Activated T-helper 1 cell treated with anti-CD3 and anti-CD28 coated beads, Interleukin-12 subunit alpha, Interleukin-12 subunit beta, Interleukin-2, Interleukin-4 antibody, amounts not matched to agents 30 ng/mL and 10 ng/mL and 1 ng/mL, durations not matched to agents 14 hours and 24 hours and 36 hours (primary cell): ENCODE measurements at regions not wholly inside any gene's neighbourhood (a gene's known extent, or its start where the extent isn't known, plus 50 kb on each side); places are given as distances from the start of the nearest gene placed in this dataset.
"Not testable (repeated sequence)": the region's sequence is repeated elsewhere in the genome, so short reads cannot be mapped to it uniquely, and the experiment has no call there.

Experiments
- DNase-seq: peaks from one replicate; pipeline ENCODE4 v3.0.0; 2021; ENCODE audit warnings: low spot score
- H3K27ac Mint-ChIP-seq: one replicate; pipeline ENCODE4 v1.8.0; 2021; ENCODE audit warnings: mild to moderate bottlenecking, mixed read lengths
- H3K27me3 Mint-ChIP-seq: one replicate; pipeline ENCODE4 v1.8.0; 2022; ENCODE audit warnings: mild to moderate bottlenecking, moderate library complexity, mixed read lengths; ENCODE audit not compliant: insufficient read depth
- H3K36me3 Mint-ChIP-seq: one replicate; pipeline ENCODE4 v1.8.0; 2021; ENCODE audit warnings: low read depth, mixed read lengths
- H3K4me1 Mint-ChIP-seq: one replicate; pipeline ENCODE4 v1.8.0; 2021; ENCODE audit warnings: low read depth, mixed read lengths
- H3K4me3 Mint-ChIP-seq: one replicate; pipeline ENCODE4 v1.8.0; 2021; ENCODE audit warnings: mild to moderate bottlenecking, moderate library complexity, mixed read lengths
- H3K9me3 Mint-ChIP-seq: one replicate; pipeline ENCODE4 v1.8.0; 2021; ENCODE audit warnings: mixed read lengths
- intact Hi-C: fragments of 100-400 bp; cut with micrococcal nuclease; formaldehyde crosslinking; loops from one replicate; pipeline ENCODE4 v1.15.1; 2024

DNA sequence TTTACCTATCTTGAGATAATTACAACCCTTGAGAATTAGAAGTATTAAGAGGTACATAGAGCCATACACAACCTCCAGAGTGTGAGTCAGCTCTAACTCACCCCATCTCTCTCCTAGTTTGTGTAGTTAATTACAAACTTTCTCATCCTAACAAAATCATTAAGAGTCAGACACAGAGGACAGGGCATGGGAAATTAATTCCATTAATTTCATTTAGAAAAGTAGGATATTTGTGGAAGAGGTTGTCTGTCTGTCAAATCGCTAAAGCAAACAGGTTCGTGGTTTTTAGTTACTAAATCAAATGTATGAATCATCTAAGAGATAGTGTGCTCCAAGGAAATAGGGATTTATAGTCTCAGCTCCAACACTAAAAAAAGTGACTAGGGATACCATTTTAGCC is 1261.4 kb upstream of the TENM4 start:
- no peaks in the 10 kb centered on the region for H3K36me3 Mint-ChIP-seq
- no peak overlapping the region for H3K4me3 Mint-ChIP-seq
- H3K9me3 Mint-ChIP-seq, result peaks cover 3% of the 10 kb centered on the region
- H3K27me3 Mint-ChIP-seq, result no peaks in the 10 kb centered on the region
- intact Hi-C loops, result no loop called here
- no peak for DNase-seq
- H3K27ac Mint-ChIP-seq, result no peak overlapping the region
- no peaks in the 10 kb centered on the region for H3K4me1 Mint-ChIP-seq

DNA sequence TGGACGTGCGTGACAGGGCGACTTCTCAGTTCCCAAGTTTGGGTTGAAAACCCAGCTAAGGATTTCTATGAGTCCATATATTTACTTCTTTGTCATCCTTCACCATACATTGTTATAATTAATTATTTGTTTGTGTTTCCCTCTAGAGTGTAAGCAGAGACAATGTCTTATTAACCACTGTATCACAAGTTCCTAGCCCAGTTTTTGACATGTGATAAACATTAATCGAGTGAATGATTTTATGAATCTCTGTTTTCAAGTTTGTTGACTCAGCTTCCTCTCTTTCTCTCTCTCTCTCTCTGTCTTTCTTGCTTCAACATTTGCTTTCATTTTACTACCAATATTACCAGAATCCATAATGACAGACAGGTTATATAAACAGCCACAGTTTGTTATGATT is 1259.6 kb upstream of the TENM4 start:
- H3K4me1 Mint-ChIP-seq, result no peaks in the 10 kb centered on the region
- H3K9me3 Mint-ChIP-seq, result peaks cover 3% of the 10 kb centered on the region
- DNase-seq, result no peak
- no peak overlapping the region for H3K27ac Mint-ChIP-seq
- no peaks in the 10 kb centered on the region for H3K27me3 Mint-ChIP-seq
- no peaks in the 10 kb centered on the region for H3K36me3 Mint-ChIP-seq
- intact Hi-C loops, result no loop called here
- H3K4me3 Mint-ChIP-seq, result no peak overlapping the region

DNA sequence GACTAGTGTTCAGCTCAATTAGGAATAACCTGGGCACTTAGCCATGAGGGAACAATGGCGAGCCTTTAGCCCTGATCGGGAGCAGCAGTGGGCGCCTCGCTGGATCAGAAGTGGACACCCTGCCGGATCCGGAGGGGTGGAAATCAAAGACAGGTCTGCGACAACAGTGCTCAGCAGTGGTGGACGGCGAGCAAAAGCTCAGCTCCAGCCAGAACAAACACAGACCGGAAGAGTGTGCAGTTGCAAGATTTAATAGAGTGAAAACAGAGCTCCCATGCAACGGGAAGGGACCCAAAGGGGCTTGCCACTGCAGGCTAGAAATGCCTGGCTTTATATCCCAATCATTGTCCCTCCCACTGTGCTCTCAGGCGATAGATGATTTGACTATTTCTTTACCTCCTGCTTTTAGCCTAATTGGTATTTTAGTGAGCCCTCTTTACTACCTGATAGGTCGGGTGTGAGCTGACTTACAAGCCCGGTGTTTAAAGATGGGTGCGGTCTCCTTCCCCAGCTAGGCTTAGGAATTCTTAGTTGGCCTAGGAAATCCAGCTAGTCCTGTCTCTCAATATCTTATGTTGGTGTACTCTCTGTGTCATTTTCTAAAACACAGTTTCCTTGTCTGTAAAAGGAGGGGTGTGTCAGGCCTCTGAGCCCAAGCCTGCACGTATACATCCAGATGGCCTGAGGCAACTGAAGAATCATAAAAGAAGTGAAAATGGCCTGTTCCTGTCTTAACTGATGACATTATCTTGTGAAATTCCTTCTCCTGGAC is 1258.8 kb upstream of the TENM4 start:
- H3K36me3 Mint-ChIP-seq, H3K4me3 Mint-ChIP-seq, intact Hi-C loops: not testable (repeated sequence)

DNA sequence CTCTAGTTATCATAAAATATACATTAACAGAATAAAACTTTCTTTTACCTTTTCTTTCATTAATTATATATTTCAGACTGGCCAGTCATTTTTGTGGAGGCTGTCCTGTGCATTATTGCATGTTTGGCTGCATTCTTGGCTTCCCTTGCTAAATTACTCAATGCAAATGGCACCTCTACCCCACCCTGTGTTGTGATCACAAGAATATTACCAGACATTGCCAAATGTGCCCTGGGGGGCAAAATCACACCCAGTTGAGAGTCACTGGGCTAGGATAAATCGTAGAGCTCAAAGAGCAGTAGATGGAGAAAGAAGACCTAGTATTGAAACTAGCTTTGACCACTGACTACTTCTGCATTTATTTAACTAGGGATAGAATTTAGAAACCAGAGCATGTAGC is 1257.8 kb upstream of the TENM4 start:
- DNase-seq, result no peak
- Mint-ChIP-seq H3K36me3 (no peaks in the 10 kb centered on the region), H3K27me3 (no peaks in the 10 kb centered on the region), H3K4me3 (no peak overlapping the region), H3K9me3 (peaks cover 3% of the 10 kb centered on the region), H3K4me1 (no peaks in the 10 kb centered on the region), H3K27ac (no peak overlapping the region)
- intact Hi-C loops, result no loop called here

More for the DNA sequence above, 1258.8 kb upstream of the TENM4 start:
- not testable (repeated sequence) for H3K4me1 Mint-ChIP-seq, H3K27me3 Mint-ChIP-seq, H3K9me3 Mint-ChIP-seq, H3K27ac Mint-ChIP-seq, DNase-seq

DNA sequence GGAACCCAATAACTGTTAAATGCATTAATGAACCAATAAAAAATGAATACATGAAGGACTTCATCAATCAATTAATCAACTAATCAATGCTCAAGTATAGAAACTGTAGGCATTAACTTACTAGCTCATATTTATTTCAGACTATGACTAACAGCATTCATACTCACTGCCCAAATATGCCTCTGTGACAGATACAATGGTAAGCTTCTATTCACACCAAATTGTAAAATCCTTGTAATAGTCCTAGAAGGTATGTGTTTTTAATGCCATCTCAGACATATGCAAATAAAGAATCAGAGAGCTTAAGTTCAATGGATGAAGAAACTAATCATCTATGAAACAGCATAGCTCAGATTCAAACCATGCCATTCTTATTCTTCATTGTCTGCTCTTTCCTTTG is 1253.6 kb upstream of the TENM4 start:
- intact Hi-C loops, result no loop called here
- DNase-seq, result no peak
- no peak overlapping the region for H3K4me3 Mint-ChIP-seq
- H3K9me3 Mint-ChIP-seq, result peaks cover 3% of the 10 kb centered on the region
- no peaks in the 10 kb centered on the region for H3K27me3 Mint-ChIP-seq
- H3K4me1 Mint-ChIP-seq, result no peaks in the 10 kb centered on the region
- H3K36me3 Mint-ChIP-seq, result no peaks in the 10 kb centered on the region
- no peak overlapping the region for H3K27ac Mint-ChIP-seq

DNA sequence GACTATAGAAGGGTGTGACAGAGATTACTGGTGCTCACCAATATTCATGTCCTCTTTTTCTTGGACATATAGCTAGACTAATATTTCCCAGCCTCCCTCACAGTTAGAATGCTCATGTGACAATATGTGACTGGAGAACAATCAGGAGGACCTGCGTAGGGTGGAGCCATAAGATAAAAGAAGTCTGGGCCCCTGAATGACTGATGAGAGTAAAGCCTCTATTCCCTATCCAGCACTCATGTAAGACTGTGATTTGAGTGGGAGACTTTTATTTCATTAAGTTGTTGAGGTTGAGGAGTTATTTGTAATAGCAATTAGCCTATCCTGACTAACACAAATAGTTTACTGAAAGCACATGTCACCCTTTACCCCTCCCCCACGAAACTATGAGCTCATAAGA is 1247.1 kb upstream of the TENM4 start:
- Mint-ChIP-seq H3K4me3 (no peak overlapping the region), H3K27ac (no peak overlapping the region), H3K4me1 (no peaks in the 10 kb centered on the region), H3K36me3 (no peaks in the 10 kb centered on the region), H3K9me3 (peaks cover 6% of the 10 kb centered on the region), H3K27me3 (no peaks in the 10 kb centered on the region)
- DNase-seq, result no peak
- intact Hi-C loops, result no loop called here

DNA sequence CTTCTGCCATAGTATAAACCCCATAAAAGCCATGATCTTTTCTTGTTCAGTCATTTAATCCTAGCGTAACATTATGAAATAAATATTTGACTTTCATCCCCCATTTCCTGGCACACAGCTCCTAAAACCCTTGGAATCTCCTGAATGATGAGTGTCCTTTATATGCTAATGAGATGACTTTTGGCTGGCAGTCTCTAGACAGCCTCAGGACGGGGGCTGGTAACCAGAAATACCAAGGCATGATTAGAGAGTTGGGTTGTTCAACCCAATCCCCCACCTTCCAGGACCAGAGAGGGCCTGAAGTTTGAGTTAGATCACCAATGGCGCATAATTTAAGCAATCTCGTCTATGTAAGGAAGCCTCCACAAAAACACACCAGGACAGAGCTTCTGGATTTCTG is 1246.1 kb upstream of the TENM4 start:
- DNase-seq, result no peak
- Mint-ChIP-seq H3K9me3 (peaks cover 6% of the 10 kb centered on the region), H3K36me3 (no peaks in the 10 kb centered on the region), H3K4me3 (no peak overlapping the region), H3K27ac (no peak overlapping the region), H3K27me3 (no peaks in the 10 kb centered on the region), H3K4me1 (no peaks in the 10 kb centered on the region)
- intact Hi-C loops, result no loop called here

DNA sequence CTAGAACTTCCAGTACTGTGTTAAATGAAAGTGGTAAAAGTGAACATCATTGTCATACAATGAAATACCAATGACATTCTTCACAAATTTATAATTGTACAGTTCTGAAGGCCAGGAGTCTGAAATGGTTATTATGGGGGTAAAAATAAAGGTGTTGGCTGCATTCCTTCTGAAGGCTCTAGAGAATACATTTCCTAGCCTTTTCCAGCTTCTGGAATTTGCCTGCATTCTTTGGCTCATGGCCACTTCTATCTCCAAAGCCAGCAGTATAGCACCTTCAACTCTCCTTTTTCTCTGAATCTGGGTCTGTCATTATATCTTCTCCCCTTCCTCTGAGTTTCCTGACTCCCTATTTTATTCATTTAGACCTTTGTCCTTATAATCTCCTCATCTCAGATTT is 1232.7 kb upstream of the TENM4 start:
- Mint-ChIP-seq H3K27me3 (no peaks in the 10 kb centered on the region), H3K4me1 (no peaks in the 10 kb centered on the region), H3K4me3 (no peak overlapping the region), H3K9me3 (peaks cover 5% of the 10 kb centered on the region), H3K36me3 (no peaks in the 10 kb centered on the region), H3K27ac (no peak overlapping the region)
- intact Hi-C loops, result no loop called here
- no peak for DNase-seq

DNA sequence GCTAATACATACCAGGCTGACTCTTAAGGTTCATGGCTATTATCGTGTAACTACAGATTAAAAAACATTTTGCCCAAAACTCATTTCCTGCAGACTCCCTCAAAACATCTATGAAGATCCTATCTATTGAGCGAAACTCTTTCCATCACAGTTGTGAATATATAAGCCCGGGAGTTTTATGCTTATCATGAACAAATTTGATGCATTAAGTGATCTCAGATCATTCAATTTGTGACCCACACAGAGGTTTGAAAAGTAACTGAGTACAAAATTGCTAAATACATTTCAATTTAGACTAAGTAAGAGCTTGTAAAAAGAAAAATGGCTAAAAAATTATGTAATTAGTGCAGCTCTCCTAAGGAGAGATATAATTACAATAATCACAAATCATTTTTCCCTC is 1228.8 kb upstream of the TENM4 start:
- Mint-ChIP-seq H3K27me3 (no peaks in the 10 kb centered on the region), H3K36me3 (no peaks in the 10 kb centered on the region), H3K27ac (no peak overlapping the region), H3K4me1 (no peaks in the 10 kb centered on the region), H3K4me3 (no peak overlapping the region), H3K9me3 (peaks cover 4% of the 10 kb centered on the region)
- DNase-seq, result no peak
- intact Hi-C loops, result no loop called here

DNA sequence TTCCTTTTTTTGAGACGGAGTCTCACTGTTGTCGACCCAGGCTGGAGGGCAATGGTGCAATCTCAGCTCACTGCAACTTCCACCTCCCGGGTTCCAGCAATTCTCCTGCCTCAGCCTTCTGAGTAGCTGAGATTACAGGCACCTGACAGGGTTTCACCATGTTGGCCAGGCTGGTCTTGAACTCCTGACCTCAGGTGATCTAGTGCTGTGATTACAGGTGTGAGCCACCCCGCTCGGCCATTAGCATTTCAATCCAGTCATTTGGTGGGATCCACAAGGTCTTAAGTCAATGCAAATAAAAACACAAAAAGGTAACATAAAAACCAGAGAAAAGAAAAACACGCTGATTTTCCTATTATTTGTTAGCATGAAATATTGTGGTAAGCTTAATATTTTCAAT is 1227.2 kb upstream of the TENM4 start:
- Mint-ChIP-seq H3K36me3 (no peaks in the 10 kb centered on the region), H3K4me3 (no peak overlapping the region), H3K27ac (no peak overlapping the region), H3K9me3 (peaks cover 4% of the 10 kb centered on the region), H3K27me3 (no peaks in the 10 kb centered on the region), H3K4me1 (no peaks in the 10 kb centered on the region)
- intact Hi-C loops, result no loop called here
- no peak for DNase-seq

DNA sequence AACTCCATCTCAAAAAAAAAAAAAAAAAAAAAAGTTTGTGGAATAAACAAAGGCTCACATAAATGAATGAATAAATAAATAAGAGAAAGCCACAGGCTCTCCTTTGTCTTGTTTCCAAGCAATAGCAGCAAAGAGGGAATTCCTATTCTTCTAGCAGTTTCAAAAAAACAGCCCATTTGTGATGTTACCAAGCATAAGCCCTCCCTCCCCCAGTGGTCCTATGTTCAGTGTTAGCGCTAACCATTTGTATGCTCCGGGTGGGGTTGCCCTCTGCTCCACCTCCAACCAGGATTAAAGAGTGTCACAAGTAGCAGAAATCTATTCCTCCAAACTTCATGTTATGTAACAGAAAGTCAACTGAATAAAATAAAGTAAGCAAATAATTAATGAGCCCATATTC is 1215.0 kb upstream of the TENM4 start:
- H3K27me3 Mint-ChIP-seq, result no peaks in the 10 kb centered on the region
- intact Hi-C loops, result no loop called here
- no peaks in the 10 kb centered on the region for H3K36me3 Mint-ChIP-seq
- peaks cover 12% of the 10 kb centered on the region for H3K9me3 Mint-ChIP-seq
- no peak overlapping the region for H3K27ac Mint-ChIP-seq
- H3K4me1 Mint-ChIP-seq, result no peaks in the 10 kb centered on the region
- DNase-seq, result no peak
- no peak overlapping the region for H3K4me3 Mint-ChIP-seq

DNA sequence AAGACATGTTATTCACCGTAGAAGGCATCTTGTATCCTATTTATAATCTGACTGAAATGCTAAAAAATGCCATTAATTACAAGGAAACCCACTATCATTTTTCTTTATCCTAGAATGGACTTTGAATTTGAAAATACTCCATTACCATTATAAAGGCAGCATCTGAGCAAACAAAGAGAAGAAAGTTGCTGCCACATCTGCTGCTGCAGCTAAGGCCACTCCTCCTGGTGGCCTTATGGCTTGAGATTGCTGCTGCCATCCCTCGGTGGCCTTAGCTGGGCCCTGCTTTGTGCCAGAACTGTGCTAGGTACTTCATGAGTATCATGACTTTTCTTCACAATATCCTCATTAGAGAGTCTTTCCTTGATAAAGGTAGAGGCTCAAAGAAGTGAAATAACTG is 1210.1 kb upstream of the TENM4 start:
- no peaks in the 10 kb centered on the region for H3K27me3 Mint-ChIP-seq
- H3K27ac Mint-ChIP-seq, result no peak overlapping the region
- no peak for DNase-seq
- H3K4me1 Mint-ChIP-seq, result no peaks in the 10 kb centered on the region
- H3K36me3 Mint-ChIP-seq, result no peaks in the 10 kb centered on the region
- intact Hi-C loops, result no loop called here
- no peak overlapping the region for H3K4me3 Mint-ChIP-seq
- H3K9me3 Mint-ChIP-seq, result peaks cover 8% of the 10 kb centered on the region

DNA sequence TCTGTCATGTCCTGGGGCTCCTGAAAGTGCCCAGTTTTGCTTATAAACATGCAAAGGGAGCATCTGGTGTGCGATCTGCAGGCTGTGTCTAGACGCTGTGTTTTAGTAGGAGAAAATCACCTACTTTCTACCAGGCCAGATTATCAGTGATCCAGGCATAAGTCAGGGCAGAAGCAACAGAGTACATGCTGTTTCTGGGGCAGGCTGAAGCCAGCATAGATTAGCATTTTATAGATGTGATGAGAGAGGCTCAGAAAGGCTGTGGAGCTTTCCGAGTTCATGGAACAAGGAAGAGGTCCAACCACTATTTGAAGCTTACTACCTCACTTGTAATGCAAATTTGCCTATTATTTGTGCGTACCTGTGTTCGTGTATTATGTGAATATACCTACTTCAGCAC is 1208.4 kb upstream of the TENM4 start:
- no peaks in the 10 kb centered on the region for H3K36me3 Mint-ChIP-seq
- H3K9me3 Mint-ChIP-seq, result peaks cover 6% of the 10 kb centered on the region
- no peak overlapping the region for H3K27ac Mint-ChIP-seq
- H3K4me3 Mint-ChIP-seq, result no peak overlapping the region
- intact Hi-C loops, result no loop called here
- H3K4me1 Mint-ChIP-seq, result no peaks in the 10 kb centered on the region
- no peak for DNase-seq
- H3K27me3 Mint-ChIP-seq, result no peaks in the 10 kb centered on the region

DNA sequence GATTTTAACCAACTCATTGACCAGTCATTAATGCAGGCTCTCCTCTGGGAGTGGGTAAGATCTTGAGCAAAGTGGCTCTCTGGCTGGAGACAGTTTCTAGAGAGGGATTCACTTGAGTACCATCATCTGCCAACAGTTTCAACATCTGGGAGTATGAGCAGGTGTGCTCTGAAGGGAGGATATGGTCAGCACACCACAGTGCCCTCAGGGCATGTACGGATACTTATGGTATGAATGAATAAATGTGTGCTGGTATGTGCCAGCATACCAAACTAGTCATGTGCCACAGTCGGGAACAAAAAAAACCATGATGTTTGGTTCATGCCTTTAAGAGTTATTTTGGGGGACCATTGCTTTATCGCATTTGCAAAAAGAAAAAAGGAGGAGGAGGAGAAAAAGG is 1197.5 kb upstream of the TENM4 start:
- DNase-seq, result no peak
- Mint-ChIP-seq H3K4me1 (no peaks in the 10 kb centered on the region), H3K27me3 (peaks cover 2% of the 10 kb centered on the region), H3K9me3 (peaks cover 3% of the 10 kb centered on the region), H3K36me3 (no peaks in the 10 kb centered on the region), H3K4me3 (no peak overlapping the region), H3K27ac (no peak overlapping the region)
- intact Hi-C loops, result no loop called here
